Upper lobe of left lung (tissue), 6 donors: ENCODE measurements at regions not wholly inside any gene's neighbourhood (a gene's known extent, or its start where the extent isn't known, plus 50 kb on each side); places are given as distances from the start of the nearest gene placed in this dataset.
"Not testable (repeated sequence)": the region's sequence is repeated elsewhere in the genome, so short reads cannot be mapped to it uniquely, and the experiment has no call there.

ENCODE experiments used
- ATAC-seq, 2 donors: fragments of 200-7000 bp; cut with Tn5 transposase; one replicate each; pipeline ENCODE4 v1.9.1; 2022; ENCODE audit warnings: mild to moderate bottlenecking in 2 of 2, moderate library complexity in 2 of 2; ENCODE audit not compliant: low FRiP score in 2 of 2
- DNase-seq, 2 donors: peaks; one replicate each; pipeline ENCODE4 v3.0.0-alpha.2; 2019 to 2020
- H3K27ac ChIP-seq, 4 donors: fragments of 200-600 bp; sonication (generic); one replicate each; pipeline ENCODE4 v1.5.1; 2016 to 2019
- H3K27me3 ChIP-seq, 4 donors: fragments of 200-600 bp; sonication (generic); one replicate each; pipeline ENCODE4 v1.5.1; 2017 to 2019
- H3K36me3 ChIP-seq, 4 donors: fragments of 200-600 bp; sonication (generic); one replicate each; pipeline ENCODE4 v1.5.1; 2016 to 2019
- H3K4me1 ChIP-seq, 4 donors: fragments of 200-600 bp; sonication (generic); one replicate each; pipeline ENCODE4 v1.5.1; 2018 to 2019
- H3K4me3 ChIP-seq, 4 donors: fragments of 200-600 bp; sonication (generic); one replicate each; pipeline ENCODE4 v1.5.1; 2017 to 2019; ENCODE audit warnings: mild to moderate bottlenecking in 2 of 4, moderate library complexity in 1 of 4
- H3K9me3 ChIP-seq, 4 donors: fragments of 200-600 bp; sonication (generic); one replicate each; pipeline ENCODE4 v1.5.1; 2018 to 2019
- CTCF ChIP-seq, 6 experiments: fragments of 450-650 bp in 4 of 6; fragments of 200-600 bp in 2 of 6; sonication (generic) in 2 of 6; IDR thresholded peaks; one replicate each; pipeline ENCODE4 v1.5.1; 2016 to 2019; ENCODE audit warnings: antibody characterized with exemption in 6 of 6
- EP300 ChIP-seq, 4 donors: sonication (generic); formaldehyde crosslinking; IDR thresholded peaks; one replicate each; pipeline ENCODE4 v1.5.1; 2017; ENCODE audit warnings: antibody characterized with exemption in 4 of 4, control low read depth in 2 of 4
- POLR2A ChIP-seq, 4 donors: fragments of 450-650 bp; IDR thresholded peaks; one replicate each; pipeline ENCODE4 v1.5.1; 2016 to 2017; ENCODE audit warnings: antibody characterized with exemption in 4 of 4, mild to moderate bottlenecking in 2 of 4
- POLR2AphosphoS5 ChIP-seq, 2 donors: sonication (generic); formaldehyde crosslinking; IDR thresholded peaks; one replicate each; pipeline ENCODE4 v1.5.1; 2017; ENCODE audit warnings: antibody characterized with exemption in 2 of 2
- WGBS, 2 donors: methylation state at CpG; one replicate each; pipeline ENCODE4 v1.1.5; 2017 to 2018; 5-methylcytosine and 5-hydroxymethylcytosine counted together
- donor health status: DM: no; HTN: no; CAD: no; lungs with moderate emphysema.
- donor health status: DM: no; HTN: yes; CAD: no; lungs with severe emphysema.

GRCh38 chr1:232334246-232334645 is 295.7 kb downstream of the SIPA1L2 start:
- Histone ChIP-seq H3K4me1 (no peaks in the 10 kb centered on the region), H3K27me3 (no peaks in the 10 kb centered on the region), H3K9me3 (no peaks in the 10 kb centered on the region), H3K4me3 (no peak overlapping the region), H3K27ac (no peak overlapping the region), H3K36me3 (no peaks in the 10 kb centered on the region)
- 50 to 73% methylated on average over 3 of the region's 3 CpGs for WGBS, 2 donors
- ATAC-seq = no peak
- no peak for DNase-seq
- TF ChIP-seq EP300 (IDR thresholded peaks at IDR 0.05) = no peak
- no peak for TF ChIP-seq POLR2A (IDR thresholded peaks at IDR 0.05)
- no peak for TF ChIP-seq POLR2AphosphoS5 (IDR thresholded peaks at IDR 0.05)
- no peak for TF ChIP-seq CTCF (IDR thresholded peaks at IDR 0.05)

- Histone ChIP-seq H3K4me1 (no peaks in the 10 kb centered on the region), H3K9me3 (no peaks in the 10 kb centered on the region), H3K27ac (no peak overlapping the region), H3K4me3 (no peak overlapping the region), H3K27me3 (no peaks in the 10 kb centered on the region), H3K36me3 (no peaks in the 10 kb centered on the region)
- peak in 1 of 2 donors; percentile 37 for DNase-seq
- 90 to 98% methylated on average over 3 to 5 of the region's 5 CpGs for WGBS, 2 donors
- TF ChIP-seq CTCF (IDR thresholded peaks at IDR 0.05) (no peak), POLR2AphosphoS5 (IDR thresholded peaks at IDR 0.05) (no peak), POLR2A (IDR thresholded peaks at IDR 0.05) (no peak), EP300 (IDR thresholded peaks at IDR 0.05) (no peak)
- ATAC-seq = no peak
Measured at GRCh38 chr1:232333419-232333767, 296.5 kb downstream of the SIPA1L2 start.

DNA sequence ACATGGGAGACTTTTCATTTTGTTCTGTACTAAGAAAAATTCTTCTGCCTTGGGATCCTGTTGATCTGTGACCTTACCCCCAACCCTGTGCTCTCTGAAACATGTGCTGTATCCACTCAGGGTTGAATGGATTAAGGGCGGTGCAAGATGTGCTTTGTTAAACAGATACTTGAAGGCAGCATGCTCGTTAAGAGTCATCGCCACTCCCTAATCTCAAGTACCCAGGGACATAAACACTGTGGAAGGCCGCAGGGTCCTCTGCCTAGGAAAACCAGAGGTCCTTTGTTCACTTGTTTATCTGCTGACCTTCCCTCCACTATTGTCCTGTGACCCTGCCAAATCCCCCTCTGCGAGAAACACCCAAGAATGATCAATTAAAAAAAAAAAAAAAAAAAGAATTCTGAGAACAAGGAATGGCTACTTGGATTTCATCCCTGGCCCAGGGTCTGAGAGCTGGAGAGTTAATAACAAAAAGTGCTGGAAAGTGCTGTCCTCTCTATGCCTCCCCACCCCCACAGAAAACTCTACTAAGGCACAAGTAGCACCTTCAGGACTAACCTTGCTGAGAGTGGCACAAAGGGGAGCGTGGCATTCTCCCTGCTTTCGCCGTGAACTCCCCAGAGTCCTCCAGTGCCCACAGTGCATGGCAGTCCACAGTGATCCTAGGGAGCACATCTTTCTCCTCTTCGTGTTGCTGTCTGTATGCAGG is 297.1 kb downstream of the SIPA1L2 start:
- not testable (repeated sequence) for H3K36me3 ChIP-seq, H3K9me3 ChIP-seq, H3K4me3 ChIP-seq, H3K27ac ChIP-seq, DNase-seq, ATAC-seq, H3K4me1 ChIP-seq, H3K27me3 ChIP-seq
- WGBS, 2 donors = 78 to 79% methylated on average over 6 to 9 of the region's 9 CpGs

- peak in 1 of 2 donors; percentile 76 for ATAC-seq
- DNase-seq = no peak
- Histone ChIP-seq H3K4me3 (no peak overlapping the region), H3K27ac (no peak overlapping the region), H3K4me1 (no peaks in the 10 kb centered on the region), H3K36me3 (no peaks in the 10 kb centered on the region), H3K9me3 (no peaks in the 10 kb centered on the region), H3K27me3 (no peaks in the 10 kb centered on the region)
- TF ChIP-seq POLR2A (IDR thresholded peaks at IDR 0.05) = no peak
- no peak for TF ChIP-seq EP300 (IDR thresholded peaks at IDR 0.05)
- TF ChIP-seq POLR2AphosphoS5 (IDR thresholded peaks at IDR 0.05) = no peak
- TF ChIP-seq CTCF (IDR thresholded peaks at IDR 0.05) = no peak
- WGBS, 2 donors = 76 to 89% methylated on average over 9 to 10 of the region's 10 CpGs
Measured at GRCh38 chr1:232329103-232329813, 300.7 kb downstream of the SIPA1L2 start.

GRCh38 chr1:232328486-232329102 is 301.3 kb downstream of the SIPA1L2 start:
- H3K27me3 ChIP-seq = no peaks in the 10 kb centered on the region
- ATAC-seq = peak in 1 of 2 donors; percentile 75

More at GRCh38 chr1:232328486-232329102, 301.3 kb downstream of the SIPA1L2 start:
- Histone ChIP-seq H3K36me3 (no peaks in the 10 kb centered on the region), H3K4me3 (no peak overlapping the region), H3K4me1 (no peaks in the 10 kb centered on the region), H3K27ac (no peak overlapping the region), H3K9me3 (no peaks in the 10 kb centered on the region)
- no peak for DNase-seq
- 66 to 78% methylated on average over 4 of the region's 4 CpGs for WGBS, 2 donors
- TF ChIP-seq CTCF (IDR thresholded peaks at IDR 0.05) (no peak), EP300 (IDR thresholded peaks at IDR 0.05) (no peak), POLR2AphosphoS5 (IDR thresholded peaks at IDR 0.05) (no peak), POLR2A (IDR thresholded peaks at IDR 0.05) (no peak)
